ENCODE measurements at regions not wholly inside any gene's neighbourhood (a gene's known extent, or its start where the extent isn't known, plus 50 kb on each side); places are given as distances from the start of the nearest gene placed in this dataset.

DNA sequence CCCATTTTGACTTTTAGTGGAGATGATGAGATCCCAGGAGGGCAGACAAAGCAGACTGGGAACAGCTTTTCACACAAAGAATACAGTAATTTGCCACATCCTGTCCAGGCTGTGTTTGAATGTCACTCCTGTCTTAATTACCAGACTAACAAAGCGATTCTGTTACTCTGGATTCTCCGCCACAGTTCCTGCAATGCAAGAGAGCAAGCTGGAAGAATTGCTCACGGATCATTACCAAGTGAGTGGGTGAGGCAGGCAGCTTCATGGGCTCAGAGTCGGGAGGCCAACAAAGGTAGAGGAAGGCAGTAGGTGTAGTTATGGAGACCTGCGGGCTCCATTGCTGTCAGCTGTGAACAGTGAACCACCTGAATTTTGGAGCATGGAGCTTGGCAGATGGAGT lies 250.5 kb upstream of the ATP5MC3 start:
- TF ChIP-seq, protein P1, sequence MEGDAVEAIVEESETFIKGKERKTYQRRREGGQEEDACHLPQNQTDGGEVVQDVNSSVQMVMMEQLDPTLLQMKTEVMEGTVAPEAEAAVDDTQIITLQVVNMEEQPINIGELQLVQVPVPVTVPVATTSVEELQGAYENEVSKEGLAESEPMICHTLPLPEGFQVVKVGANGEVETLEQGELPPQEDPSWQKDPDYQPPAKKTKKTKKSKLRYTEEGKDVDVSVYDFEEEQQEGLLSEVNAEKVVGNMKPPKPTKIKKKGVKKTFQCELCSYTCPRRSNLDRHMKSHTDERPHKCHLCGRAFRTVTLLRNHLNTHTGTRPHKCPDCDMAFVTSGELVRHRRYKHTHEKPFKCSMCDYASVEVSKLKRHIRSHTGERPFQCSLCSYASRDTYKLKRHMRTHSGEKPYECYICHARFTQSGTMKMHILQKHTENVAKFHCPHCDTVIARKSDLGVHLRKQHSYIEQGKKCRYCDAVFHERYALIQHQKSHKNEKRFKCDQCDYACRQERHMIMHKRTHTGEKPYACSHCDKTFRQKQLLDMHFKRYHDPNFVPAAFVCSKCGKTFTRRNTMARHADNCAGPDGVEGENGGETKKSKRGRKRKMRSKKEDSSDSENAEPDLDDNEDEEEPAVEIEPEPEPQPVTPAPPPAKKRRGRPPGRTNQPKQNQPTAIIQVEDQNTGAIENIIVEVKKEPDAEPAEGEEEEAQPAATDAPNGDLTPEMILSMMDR (IDR thresholded peaks at IDR 0.05) = no peak
- no peak for TF ChIP-seq EP300 (IDR thresholded peaks at IDR 0.05)
